ENCODE measurements at regions not wholly inside any gene's neighbourhood (a gene's known extent, or its start where the extent isn't known, plus 50 kb on each side); places are given as distances from the start of the nearest gene placed in this dataset.

GRCh38 chr21:23624281-23624680 is 1983.0 kb downstream of the MRPL39 start:
- no peaks in the 10 kb centered on the region for H3K36me3 Mint-ChIP-seq (ENCODE audit: low read depth)
- peaks cover 34% of the 10 kb centered on the region for H3K9me3 Mint-ChIP-seq (ENCODE audit: low read depth)
- no peak overlapping the region for H3K4me3 Mint-ChIP-seq (ENCODE audit: unreplicated experiment)
- no peak overlapping the region for H3K27ac Mint-ChIP-seq (ENCODE audit: unreplicated experiment)
- TF ChIP-seq CTCF (IDR thresholded peaks at IDR 0.05): no peak
- H3K4me1 Mint-ChIP-seq (ENCODE audit: low read depth): no peaks in the 10 kb centered on the region
- H3K27me3 Mint-ChIP-seq (ENCODE audit: low read depth): no peaks in the 10 kb centered on the region
- DNase-seq (ENCODE audit: low spot score): no peak

- H3K9me3 Mint-ChIP-seq (ENCODE audit: low read depth): peaks cover 31% of the 10 kb centered on the region
- no peak for DNase-seq (ENCODE audit: low spot score)
- no peaks in the 10 kb centered on the region for H3K36me3 Mint-ChIP-seq (ENCODE audit: low read depth)
- H3K4me3 Mint-ChIP-seq (ENCODE audit: unreplicated experiment): no peak overlapping the region
- H3K27me3 Mint-ChIP-seq (ENCODE audit: low read depth): no peaks in the 10 kb centered on the region
- H3K4me1 Mint-ChIP-seq (ENCODE audit: low read depth): no peaks in the 10 kb centered on the region
- no peak overlapping the region for H3K27ac Mint-ChIP-seq (ENCODE audit: unreplicated experiment)
- TF ChIP-seq CTCF (IDR thresholded peaks at IDR 0.05): no peak
Measured at GRCh38 chr21:23613014-23613413, 1994.3 kb downstream of the MRPL39 start.

- no peaks in the 10 kb centered on the region for H3K36me3 Mint-ChIP-seq (ENCODE audit: low read depth)
- H3K27ac Mint-ChIP-seq (ENCODE audit: unreplicated experiment): no peak overlapping the region
- peaks cover 31% of the 10 kb centered on the region for H3K9me3 Mint-ChIP-seq (ENCODE audit: low read depth)
- no peaks in the 10 kb centered on the region for H3K4me1 Mint-ChIP-seq (ENCODE audit: low read depth)
- no peak for TF ChIP-seq CTCF (IDR thresholded peaks at IDR 0.05)
- no peak for DNase-seq (ENCODE audit: low spot score)
- H3K4me3 Mint-ChIP-seq (ENCODE audit: unreplicated experiment): no peak overlapping the region
- no peaks in the 10 kb centered on the region for H3K27me3 Mint-ChIP-seq (ENCODE audit: low read depth)
Measured at GRCh38 chr21:23612210-23612609, 1995.1 kb downstream of the MRPL39 start.

GRCh38 chr21:23607782-23608431 is 1999.4 kb downstream of the MRPL39 start:
- TF ChIP-seq CTCF (IDR thresholded peaks at IDR 0.05): no peak
- DNase-seq (ENCODE audit: low spot score): no peak
- no peak overlapping the region for H3K4me3 Mint-ChIP-seq (ENCODE audit: unreplicated experiment)
- no peaks in the 10 kb centered on the region for H3K36me3 Mint-ChIP-seq (ENCODE audit: low read depth)
- no peak overlapping the region for H3K27ac Mint-ChIP-seq (ENCODE audit: unreplicated experiment)
- no peaks in the 10 kb centered on the region for H3K27me3 Mint-ChIP-seq (ENCODE audit: low read depth)
- H3K4me1 Mint-ChIP-seq (ENCODE audit: low read depth): no peaks in the 10 kb centered on the region
- H3K9me3 Mint-ChIP-seq (ENCODE audit: low read depth): peaks cover 46% of the 10 kb centered on the region

GRCh38 chr21:23601549-23601948 is 2005.7 kb downstream of the MRPL39 start:
- H3K4me3 Mint-ChIP-seq (ENCODE audit: unreplicated experiment): no peak overlapping the region
- DNase-seq (ENCODE audit: low spot score): no peak
- H3K4me1 Mint-ChIP-seq (ENCODE audit: low read depth): no peaks in the 10 kb centered on the region
- no peak for TF ChIP-seq CTCF (IDR thresholded peaks at IDR 0.05)
- no peaks in the 10 kb centered on the region for H3K27me3 Mint-ChIP-seq (ENCODE audit: low read depth)
- H3K9me3 Mint-ChIP-seq (ENCODE audit: low read depth): peaks cover 46% of the 10 kb centered on the region
- H3K27ac Mint-ChIP-seq (ENCODE audit: unreplicated experiment): no peak overlapping the region
- no peaks in the 10 kb centered on the region for H3K36me3 Mint-ChIP-seq (ENCODE audit: low read depth)

Measured in chondrocyte (in vitro differentiated cells).